ENCODE measurements at regions not wholly inside any gene's neighbourhood (a gene's known extent, or its start where the extent isn't known, plus 50 kb on each side); places are given as distances from the start of the nearest gene placed in this dataset.

DNA sequence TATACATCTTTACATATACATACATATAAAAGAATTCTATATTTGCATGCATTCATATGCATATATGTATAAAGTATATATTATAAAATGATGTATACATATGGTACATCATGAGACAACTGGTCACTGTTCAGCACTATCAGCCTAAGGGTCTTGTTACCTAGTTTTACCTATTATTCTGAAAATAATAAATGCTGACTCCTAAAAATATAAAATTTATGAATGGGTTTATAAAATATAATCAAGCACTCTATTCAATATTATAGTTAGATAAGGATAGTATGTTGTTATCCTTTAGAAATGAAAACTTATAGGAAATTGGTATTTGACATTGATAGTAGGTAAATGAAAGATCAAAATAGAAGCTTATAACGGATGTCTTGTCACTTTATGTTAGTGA, 324.2 kb downstream of the GBA3 start:
- BruUV-seq (replicated peaks) = no TSS peak
- TF ChIP-seq CTCF (IDR thresholded peaks at IDR 0.05) (no peak), SIN3A (IDR thresholded peaks at IDR 0.05; ENCODE audit: borderline replicate concordance, insufficient read depth, low read depth, low read length) (no peak), TCF7L2 (IDR thresholded peaks at IDR 0.05; ENCODE audit: low read depth, low read length) (no peak), POLR2AphosphoS5 (IDR thresholded peaks at IDR 0.05; ENCODE audit: low read depth, low read length) (no peak)
- TF ChIP-seq, protein P1, sequence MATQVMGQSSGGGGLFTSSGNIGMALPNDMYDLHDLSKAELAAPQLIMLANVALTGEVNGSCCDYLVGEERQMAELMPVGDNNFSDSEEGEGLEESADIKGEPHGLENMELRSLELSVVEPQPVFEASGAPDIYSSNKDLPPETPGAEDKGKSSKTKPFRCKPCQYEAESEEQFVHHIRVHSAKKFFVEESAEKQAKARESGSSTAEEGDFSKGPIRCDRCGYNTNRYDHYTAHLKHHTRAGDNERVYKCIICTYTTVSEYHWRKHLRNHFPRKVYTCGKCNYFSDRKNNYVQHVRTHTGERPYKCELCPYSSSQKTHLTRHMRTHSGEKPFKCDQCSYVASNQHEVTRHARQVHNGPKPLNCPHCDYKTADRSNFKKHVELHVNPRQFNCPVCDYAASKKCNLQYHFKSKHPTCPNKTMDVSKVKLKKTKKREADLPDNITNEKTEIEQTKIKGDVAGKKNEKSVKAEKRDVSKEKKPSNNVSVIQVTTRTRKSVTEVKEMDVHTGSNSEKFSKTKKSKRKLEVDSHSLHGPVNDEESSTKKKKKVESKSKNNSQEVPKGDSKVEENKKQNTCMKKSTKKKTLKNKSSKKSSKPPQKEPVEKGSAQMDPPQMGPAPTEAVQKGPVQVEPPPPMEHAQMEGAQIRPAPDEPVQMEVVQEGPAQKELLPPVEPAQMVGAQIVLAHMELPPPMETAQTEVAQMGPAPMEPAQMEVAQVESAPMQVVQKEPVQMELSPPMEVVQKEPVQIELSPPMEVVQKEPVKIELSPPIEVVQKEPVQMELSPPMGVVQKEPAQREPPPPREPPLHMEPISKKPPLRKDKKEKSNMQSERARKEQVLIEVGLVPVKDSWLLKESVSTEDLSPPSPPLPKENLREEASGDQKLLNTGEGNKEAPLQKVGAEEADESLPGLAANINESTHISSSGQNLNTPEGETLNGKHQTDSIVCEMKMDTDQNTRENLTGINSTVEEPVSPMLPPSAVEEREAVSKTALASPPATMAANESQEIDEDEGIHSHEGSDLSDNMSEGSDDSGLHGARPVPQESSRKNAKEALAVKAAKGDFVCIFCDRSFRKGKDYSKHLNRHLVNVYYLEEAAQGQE (IDR thresholded peaks at IDR 0.05; ENCODE audit: insufficient read depth in 1 of 2, low read depth in 2 of 2, low read length in 1 of 2) = no peak
- POLR2A ChIA-PET = no interaction called here

DNA sequence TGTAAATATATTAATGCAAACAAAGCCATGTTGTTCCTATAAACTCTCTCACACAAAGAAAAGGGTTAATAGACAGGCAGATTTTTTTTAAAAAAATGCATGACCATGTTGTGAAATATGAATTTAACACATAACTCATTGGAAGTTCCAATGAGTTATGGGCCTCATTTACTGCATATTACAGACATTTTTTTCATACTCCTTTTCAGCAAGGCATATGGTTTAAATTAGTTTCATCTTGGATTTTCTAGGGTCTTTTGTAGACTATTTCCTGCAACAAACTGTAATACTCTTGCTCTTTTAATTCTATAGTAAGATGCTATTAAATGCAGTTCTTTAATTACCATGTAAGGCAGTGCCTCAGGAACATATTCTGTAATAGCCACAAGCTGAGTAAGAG, 323.1 kb downstream of the GBA3 start:
- ATAC-seq (no peak), DNase-seq (ENCODE audit: low read depth, low spot score) (no peak)
- H3K36me3 ChIP-seq (ENCODE audit: control insufficient read depth, insufficient read depth, low read length) = no peaks in the 10 kb centered on the region
- CTCF ChIA-PET = no interaction called here
- H3K27ac ChIP-seq (ENCODE audit: low read length) = no peak overlapping the region
- BruUV-seq (replicated peaks) = no TSS peak
- TF ChIP-seq, protein P1 (IDR thresholded peaks at IDR 0.05; ENCODE audit: insufficient read depth in 1 of 2, low read depth in 2 of 2, low read length in 1 of 2) = no peak
- TF ChIP-seq CTCF (IDR thresholded peaks at IDR 0.05) (no peak), SIN3A (IDR thresholded peaks at IDR 0.05; ENCODE audit: borderline replicate concordance, insufficient read depth, low read depth, low read length) (no peak), TCF7L2 (IDR thresholded peaks at IDR 0.05; ENCODE audit: low read depth, low read length) (no peak), POLR2AphosphoS5 (IDR thresholded peaks at IDR 0.05; ENCODE audit: low read depth, low read length) (no peak)
- no peaks in the 10 kb centered on the region for H3K27me3 ChIP-seq (ENCODE audit: control insufficient read depth, insufficient read depth, low read length)
- in situ Hi-C loops (cut with HindIII; ENCODE audit: low pct_unique_long_range_greater_than_20kb, low sequenced_read_pairs) = no loop called here
- intact Hi-C loops (cut with micrococcal nuclease; ENCODE audit: unreplicated experiment) = no loop called here
- no peaks in the 10 kb centered on the region for H3K9me3 ChIP-seq (ENCODE audit: control insufficient read depth, insufficient read depth, low read depth, low read length)
- H3K4me1 ChIP-seq (ENCODE audit: control insufficient read depth, insufficient read depth, low read length) = no peaks in the 10 kb centered on the region
- POLR2A ChIA-PET = no interaction called here
- H3K4me3 ChIP-seq (ENCODE audit: low read depth in 2 of 2, low read length in 2 of 2) = no peak overlapping the region

More for the DNA sequence above, 324.2 kb downstream of the GBA3 start:
- no peaks in the 10 kb centered on the region for H3K4me1 ChIP-seq (ENCODE audit: control insufficient read depth, insufficient read depth, low read length)
- no peak overlapping the region for H3K27ac ChIP-seq (ENCODE audit: low read length)
- DNase-seq (ENCODE audit: low read depth, low spot score) (no peak), ATAC-seq (no peak)
- H3K36me3 ChIP-seq (ENCODE audit: control insufficient read depth, insufficient read depth, low read length) = no peaks in the 10 kb centered on the region
- H3K9me3 ChIP-seq (ENCODE audit: control insufficient read depth, insufficient read depth, low read depth, low read length) = no peaks in the 10 kb centered on the region
- CTCF ChIA-PET = interaction anchor here (0.6 kb wide), 1 partner anchor 53 kb away, joined by 11 read pairs; no protein-coding TSS in a partner anchor
- intact Hi-C loops (cut with micrococcal nuclease; ENCODE audit: unreplicated experiment) (no loop called here), in situ Hi-C loops (cut with HindIII; ENCODE audit: low pct_unique_long_range_greater_than_20kb, low sequenced_read_pairs) (no loop called here)
- no peaks in the 10 kb centered on the region for H3K27me3 ChIP-seq (ENCODE audit: control insufficient read depth, insufficient read depth, low read length)
- no peak overlapping the region for H3K4me3 ChIP-seq (ENCODE audit: low read depth in 2 of 2, low read length in 2 of 2)
